NCI-H446 (cell line): ENCODE measurements at regions not wholly inside any gene's neighbourhood (a gene's known extent, or its start where the extent isn't known, plus 50 kb on each side); places are given as distances from the start of the nearest gene placed in this dataset.

Source experiments
- DNase-seq, 2 experiments: peaks; one replicate each; lab custom pipeline; 2025; lab: John Stamatoyannopoulos, UW

DNA sequence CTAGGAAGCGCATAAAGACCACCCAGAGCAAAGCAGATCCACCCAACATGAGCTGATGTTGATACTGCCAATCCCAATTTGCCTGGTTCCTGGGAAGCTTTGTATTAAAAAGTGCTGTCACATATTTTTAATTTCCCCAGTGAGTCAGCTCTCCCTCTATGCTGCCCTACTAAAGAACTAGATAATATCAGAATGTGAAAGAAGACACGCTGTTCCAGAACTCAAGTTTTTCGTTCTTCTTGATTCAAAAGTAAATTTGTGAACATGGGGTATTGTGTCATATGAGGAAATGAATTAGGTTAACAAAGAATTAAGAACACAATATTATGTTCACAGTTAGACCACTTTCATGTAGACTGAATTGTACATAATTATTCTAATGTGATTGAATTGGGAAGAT is 734.2 kb upstream of the ALCAM start:
- DNase-seq = no peak

DNA sequence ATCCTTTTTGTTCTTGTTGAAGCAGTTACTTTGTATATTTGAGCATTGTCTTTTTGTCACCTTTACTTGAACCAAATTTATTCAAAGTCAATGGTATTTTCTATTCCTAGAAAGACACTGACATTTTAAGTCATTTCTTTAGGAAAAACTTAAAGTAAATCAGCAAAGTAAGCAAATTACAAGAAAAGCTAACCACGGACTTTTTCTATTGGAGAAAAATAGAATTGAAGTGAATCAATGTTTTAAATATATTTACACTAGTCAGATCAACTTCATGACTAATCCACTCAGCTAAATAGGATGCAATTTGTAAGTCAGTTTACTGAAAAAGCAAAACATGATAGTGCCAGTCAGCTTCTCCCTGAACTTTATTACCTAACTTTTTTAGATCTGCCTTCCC is 733.8 kb upstream of the ALCAM start:
- no peak for DNase-seq

DNA sequence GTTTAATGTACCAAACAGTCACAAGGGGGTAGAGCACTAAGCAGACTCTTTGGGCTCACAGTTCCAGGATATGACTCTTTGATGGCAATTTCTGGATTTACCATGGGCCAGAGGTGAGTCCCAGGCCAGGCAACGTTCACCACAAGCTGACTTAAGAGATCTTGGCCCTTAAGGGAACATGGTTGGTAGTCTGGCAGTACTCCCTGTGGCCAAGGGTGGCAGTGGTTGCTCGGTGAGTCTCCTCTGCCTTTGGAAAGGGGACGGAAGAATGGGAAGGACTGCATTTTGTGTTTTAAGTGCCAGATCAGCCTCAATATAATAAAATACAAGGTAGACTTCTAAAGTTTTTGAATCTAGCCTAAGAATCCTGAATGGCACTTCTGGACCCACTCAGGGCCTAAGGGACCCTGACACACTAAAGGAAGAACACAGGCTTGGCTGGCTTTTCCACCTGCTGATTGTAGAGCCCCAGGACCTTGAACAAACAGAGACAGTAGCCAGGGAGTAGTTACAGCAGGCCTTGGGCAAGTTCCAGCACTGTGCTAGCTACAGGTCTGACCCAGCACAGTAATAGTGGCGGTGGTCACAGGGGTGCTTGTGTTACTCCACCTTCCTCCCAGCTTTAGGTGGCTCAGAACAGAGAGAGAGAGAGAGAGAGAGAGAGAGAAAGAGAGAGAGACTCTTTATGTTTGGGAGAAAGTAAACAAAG is 730.7 kb upstream of the ALCAM start:
- no peak for DNase-seq

DNA sequence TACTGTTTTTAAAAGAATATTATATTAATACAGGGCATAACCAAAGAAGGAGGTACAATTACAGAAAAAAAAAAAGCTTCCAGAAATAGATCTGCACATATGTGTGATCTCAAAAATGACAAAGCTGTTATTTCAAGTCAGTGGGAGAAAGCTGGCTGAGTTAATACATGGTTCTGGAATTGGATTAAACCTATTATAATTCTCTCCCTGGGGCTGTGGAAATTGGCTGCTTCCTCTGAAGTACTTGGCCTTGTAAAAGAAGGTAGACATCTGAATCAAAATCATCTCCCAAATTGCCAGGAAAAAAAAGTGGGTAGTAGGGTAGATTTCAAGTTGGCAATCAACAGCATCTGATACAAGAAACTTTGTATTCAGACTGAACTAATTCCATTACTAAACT is 723.9 kb upstream of the ALCAM start:
- peak; percentile 21 to 64 for DNase-seq

DNA sequence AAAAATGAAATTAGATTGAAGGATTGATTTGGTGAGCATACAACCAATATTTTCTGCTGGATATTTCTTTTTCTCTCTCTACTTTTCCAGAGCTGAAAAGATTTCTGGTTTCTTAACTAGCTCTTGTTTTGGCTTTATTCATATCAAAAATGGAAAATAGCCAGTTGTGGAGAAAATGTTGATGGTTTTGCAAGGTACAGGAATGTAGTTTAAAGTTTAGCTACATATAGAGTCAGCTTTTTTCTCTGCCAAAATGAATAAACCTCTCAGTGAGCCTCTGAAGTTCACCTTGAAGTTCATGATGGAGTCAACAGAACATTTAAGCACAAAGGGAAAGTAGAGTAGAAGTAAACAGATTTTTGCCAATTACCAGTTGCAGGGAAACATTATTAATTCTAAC is 720.5 kb upstream of the ALCAM start:
- no peak for DNase-seq

DNA sequence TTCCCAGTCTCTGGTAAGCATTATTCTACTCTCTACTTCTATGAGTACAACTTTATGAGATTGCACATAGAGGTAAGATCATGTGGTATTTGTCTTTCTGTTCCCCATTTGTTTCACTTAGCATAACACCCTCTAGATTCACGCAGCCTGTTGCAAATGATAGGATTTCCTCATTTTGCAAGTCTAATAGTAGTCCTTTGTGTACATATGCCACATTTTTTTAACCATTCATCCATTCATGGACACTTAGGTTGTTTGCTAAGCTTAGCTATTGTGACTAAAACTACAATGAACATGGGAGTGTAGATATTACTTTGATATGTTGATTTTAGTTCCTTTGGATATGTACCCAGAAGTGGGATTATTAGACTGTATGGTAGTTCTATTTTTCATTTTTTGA is 717.9 kb upstream of the ALCAM start:
- no peak for DNase-seq

DNA sequence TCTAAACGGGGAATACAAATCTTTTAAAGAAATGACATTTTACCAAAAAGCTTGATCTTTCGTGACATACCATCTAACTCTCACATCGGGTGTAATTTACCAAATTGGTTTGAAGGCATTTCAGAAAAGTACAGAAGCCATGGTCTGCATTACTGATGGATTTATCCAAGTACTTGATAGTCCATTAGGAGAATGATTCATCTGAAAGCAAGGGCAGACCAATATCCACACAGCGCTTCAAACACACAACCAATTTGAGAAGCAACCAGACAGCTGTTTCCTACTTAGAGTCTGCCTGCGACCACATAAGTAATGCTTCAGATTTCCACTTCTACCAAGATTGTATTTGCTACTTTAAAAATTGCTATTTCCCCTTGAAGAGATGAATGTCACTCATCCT is 697.6 kb upstream of the ALCAM start:
- DNase-seq = no peak

DNA sequence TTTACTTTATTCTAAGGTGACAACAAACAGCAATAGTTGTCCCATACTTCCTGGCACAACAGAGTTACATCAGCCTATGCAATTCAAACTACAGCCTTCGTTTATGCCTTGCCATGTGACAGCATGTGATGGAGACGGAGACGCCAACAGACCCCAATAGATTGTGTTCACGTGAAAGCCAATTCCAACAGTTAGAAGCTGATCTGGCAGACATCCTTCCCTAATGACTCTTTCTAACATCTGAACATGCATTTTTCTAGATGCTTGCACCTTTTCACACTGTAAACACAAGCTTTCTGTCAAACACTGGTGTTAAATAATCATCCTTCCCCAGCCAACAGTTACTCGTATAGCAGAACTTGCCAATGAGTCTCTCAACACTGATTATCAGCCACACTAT is 694.4 kb upstream of the ALCAM start:
- DNase-seq = peak in 1 of 2 experiments; percentile 10

DNA sequence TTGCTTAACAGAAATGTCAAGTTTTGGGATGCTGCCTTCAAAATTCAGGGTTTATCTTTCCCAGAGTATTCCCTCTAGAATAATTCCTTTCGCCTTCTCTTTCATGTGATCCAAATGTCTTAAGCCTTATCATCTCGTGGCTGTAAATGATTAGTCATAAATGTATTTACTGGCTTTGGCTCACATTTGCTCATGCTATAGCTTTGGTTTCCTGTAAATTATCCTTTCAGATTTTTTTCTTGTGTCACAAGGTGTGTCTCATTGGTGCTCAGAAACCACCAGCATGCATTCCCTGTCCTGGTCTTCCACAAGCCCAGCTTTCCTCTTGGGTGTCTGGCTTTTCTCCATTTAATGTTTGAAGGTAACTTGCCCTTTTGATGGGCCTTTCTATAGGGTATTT is 692.7 kb upstream of the ALCAM start:
- no peak for DNase-seq

DNA sequence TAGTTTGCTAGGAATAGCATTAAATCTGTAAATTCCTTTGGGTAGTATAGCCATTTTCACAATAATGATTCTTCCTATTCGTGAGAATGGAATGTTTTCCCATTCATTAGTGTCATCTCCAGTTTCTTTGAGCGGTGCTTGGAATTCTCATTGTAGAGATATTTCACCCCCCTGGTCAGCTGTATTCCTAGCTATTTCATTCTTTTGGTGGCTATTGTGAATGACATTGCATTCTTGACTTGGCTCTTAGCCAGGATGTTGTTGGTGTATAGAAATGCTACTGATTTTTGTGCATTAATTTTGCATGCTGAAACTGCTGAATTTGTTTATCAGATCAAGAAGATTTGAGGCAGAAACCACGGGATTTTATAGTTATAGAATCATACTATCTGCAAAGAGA is 690.5 kb upstream of the ALCAM start:
- no peak for DNase-seq

DNA sequence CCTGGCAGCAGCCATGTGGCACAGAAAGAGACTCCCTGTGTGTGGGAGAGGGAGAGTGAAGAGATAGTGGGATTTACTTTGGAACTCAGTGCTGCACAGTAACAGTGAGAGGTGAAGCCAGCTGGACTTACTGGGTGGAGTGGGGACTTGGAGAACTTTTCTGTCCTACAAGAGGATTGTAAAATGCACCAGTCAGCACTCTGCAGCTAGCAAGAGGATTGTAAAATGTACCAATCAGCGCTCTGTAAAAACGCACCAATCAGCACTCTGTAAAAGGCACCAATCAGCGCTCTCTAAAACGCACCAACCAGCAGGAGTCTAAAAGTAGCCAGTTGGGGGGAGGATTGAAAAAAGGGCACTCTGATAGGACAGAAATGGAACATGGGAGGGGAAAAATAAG is 688.8 kb upstream of the ALCAM start:
- no peak for DNase-seq

DNA sequence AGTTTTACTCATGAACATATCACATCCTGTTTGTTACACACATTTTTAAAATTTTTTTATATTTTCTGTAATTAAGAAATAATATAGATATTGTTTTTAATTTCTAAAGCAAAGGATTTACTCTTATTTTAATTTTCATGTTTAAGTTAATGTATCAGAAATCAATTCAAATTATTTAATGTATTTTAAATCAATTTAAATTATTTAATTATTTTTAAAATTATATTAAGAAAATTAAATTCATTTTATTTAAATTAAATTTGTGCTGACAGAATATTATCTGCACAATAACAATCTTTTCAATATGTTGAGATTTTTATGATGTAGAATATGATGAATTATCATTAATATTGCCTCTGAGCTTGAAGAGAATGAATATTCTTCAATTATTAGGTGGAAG is 681.2 kb upstream of the ALCAM start:
- no peak for DNase-seq

DNA sequence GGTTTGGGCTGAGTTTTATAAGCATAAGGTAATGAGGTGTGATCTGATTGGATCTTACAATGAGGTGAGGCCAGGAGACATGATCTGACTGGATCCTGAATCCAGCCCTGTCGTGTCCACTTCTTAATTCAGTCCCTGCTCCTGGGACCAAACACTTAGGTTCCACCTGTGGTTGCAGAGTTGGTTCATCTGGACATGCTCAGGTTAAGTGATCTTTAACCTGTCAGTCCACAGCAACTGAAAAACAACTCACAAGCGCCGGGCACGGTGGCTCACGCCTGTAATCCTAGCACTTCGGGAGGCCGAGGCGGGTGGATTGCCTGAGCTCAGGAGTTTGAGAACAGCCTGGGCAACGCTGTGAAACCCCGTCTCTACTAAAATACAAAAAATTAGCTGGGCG is 679.3 kb upstream of the ALCAM start:
- no peak for DNase-seq

DNA sequence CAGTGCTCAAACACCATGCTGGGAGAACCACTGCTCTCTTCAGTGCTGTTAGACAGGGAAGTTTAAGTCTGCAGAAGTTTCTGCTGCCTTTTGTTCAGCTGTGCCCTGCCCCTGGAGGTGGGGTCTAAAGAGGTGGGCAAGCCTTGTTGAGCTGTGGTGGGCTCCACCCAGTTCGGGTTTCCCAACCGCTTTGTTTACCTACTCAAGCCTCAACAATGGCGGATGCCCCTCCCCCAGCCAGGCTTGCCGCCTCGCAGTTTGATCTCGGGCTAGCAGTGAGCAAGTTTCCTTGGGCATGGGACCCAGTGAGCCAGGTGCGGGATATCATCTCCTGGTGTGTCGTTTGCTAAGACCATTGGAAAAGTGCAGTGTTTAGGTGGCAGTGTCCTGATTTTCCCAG is 670.2 kb upstream of the ALCAM start:
- DNase-seq = no peak

DNA sequence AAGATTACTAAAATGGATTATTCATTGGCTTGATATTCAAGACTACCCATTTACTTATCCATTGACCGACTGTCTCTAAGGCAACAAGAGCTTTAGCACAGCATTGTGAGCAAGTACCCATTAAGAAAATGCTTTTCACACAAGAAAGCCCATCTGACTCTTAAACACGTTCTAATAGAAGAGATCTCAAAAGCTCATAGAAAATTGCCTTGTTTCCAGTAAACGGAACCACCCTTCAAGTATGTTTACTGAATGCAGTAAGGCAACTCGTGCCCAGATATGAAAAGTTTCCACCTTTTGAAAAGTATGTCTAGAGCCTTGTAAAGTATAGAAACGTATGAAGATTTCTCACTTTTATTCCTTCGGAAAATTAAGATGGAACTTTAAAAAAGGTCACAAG is 655.3 kb upstream of the ALCAM start:
- no peak for DNase-seq

DNA sequence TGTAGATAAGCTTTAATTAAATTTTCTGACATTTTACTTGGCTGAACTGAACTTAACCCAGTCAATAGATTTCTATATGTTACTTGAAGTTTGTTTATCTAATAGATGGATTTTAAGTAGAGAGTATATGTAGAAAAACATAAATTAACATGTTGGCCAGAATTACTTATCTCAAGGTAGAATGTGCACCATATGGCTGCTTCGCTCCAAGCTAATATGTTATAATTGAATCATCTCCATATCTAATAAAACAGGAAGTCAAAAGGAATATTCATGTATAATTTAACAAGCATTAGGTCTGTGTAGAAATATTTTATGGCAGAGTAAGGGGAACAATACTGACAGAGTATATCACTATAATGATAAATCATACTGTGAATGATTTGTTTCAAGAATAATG is 650.7 kb upstream of the ALCAM start:
- no peak for DNase-seq

DNA sequence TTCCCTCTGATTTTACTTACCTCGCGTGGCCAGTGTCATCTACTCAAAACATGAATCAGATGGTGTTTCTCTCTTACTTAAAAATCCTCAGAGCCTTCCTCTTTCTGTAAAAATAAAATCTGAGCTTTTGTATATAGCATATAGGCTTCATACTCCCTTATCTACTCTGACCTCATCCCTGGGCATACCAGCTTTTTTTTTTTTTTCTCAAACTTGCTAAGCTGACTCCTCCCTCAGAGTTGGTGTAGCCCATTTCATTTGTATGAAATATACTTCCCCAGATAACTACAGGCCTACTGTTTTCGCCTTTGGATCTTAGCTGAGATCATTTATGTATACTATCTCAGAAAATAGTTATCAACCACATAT is 648.9 kb upstream of the ALCAM start:
- no peak for DNase-seq

DNA sequence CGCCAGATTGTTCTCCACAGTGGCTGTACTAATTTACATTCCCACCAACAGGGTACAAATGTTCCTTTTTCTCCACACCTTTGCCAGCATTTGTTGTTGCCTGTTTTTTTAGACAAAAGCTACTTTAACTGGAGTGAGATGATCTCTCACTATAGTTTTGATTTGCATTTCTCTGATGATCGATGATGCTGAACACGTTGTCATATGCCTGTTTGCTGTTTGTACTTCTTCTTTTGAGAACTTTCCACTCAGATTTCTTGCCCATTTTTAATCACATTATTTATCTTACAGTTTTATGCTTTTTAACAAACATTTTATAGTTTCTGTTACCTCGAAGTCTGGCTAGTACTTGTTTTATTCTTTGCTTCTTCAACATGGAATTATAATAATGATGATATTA is 643.7 kb upstream of the ALCAM start:
- no peak for DNase-seq

DNA sequence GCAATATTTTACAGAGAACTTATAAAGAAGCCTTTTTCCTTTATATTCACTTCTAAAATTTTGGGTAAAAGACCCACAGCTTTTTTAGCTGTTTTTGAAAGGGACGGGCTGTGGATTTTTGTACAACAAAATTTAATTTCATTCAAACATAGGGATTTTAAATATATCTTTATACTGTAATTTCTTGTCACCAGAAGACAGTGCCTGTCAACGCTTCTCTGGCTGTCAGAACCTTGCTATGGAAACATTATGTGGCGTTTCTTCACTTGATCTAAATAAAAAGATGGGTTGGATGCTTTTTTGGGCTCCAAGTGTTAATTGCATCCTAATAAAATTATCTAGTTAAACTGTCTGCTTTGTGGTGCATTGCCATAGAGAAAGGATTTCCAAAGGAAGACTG is 635.6 kb upstream of the ALCAM start:
- DNase-seq = no peak

DNA sequence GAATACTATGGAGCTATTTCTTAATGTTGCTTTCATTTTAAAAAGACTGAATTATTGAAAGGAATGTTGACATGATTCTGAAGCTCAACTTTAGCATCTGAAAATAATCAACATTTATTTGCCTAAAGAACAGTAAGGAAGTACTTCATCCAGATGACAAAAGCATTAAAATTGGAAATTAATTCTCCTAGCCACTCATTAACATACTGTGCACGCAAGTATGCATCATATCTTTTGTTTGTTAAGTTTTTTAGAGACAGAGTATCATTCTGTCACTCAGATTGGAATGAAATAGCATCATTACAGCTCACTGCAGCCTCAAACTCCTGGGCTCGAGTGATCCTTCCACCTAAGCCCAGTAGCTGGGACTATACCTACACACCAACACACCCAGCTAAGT is 632.1 kb upstream of the ALCAM start:
- DNase-seq = no peak

DNA sequence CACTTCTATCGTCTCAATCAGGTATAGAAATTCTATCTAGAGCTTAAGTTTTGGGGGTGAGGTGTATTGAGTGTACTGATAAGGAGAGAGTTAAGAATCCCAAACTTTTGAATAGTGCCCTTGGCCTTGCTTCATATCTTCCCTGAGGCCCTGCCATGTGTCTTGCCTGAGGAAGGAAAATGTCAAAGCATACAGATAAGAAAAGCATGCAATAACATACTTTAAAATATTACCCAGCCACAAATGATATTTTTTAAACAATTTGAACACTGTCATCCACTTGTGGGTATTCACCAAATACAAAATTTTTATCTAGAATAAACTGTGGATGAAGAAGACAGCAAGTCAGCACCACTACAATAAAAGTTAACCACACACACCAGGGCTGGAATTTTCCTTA is 631.0 kb upstream of the ALCAM start:
- no peak for DNase-seq

DNA sequence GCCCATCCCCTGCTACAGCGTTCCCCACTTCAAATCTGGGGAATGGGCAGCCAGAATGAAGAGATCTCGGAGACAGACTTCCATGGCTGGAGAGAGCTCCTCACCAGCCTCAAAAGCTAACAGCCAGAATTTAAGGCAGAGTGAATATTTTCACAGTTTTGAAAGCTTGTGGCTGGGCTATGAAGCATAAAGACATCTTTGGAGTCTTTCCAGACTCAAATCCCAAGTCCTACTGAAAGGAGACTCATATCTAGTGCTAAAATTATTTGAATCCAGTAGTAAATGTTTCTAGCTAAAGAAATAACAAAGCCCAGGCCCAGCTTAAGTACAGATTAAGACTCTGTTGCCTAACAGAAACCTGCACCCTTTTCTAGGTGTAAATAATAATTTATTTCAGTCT is 628.4 kb upstream of the ALCAM start:
- DNase-seq = peak in 1 of 2 experiments; percentile 39

DNA sequence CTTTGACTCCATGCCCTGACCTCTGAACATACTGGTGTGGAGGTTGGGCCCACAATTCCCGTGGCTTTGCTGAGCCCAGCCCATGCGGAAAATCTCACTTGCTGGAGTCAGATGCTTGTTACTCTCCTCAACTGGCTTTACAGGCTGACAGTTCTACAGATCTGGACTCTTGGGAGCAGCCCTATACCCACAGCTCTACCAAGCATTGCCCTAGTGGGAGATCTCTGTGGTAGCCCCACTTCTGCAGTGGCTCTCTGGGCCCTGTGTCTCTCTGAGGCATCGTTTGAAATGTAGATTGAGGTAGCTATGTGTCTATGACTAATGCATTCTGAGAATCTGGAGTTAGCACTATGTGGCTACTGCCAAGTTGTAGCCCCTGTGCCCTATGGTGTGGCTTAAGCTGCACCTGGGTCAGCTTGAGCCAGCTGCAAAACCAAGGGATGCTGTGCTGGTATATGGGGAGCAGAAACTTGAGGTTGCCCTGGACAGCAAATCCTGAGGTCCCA is 625.8 kb upstream of the ALCAM start:
- no peak for DNase-seq

DNA sequence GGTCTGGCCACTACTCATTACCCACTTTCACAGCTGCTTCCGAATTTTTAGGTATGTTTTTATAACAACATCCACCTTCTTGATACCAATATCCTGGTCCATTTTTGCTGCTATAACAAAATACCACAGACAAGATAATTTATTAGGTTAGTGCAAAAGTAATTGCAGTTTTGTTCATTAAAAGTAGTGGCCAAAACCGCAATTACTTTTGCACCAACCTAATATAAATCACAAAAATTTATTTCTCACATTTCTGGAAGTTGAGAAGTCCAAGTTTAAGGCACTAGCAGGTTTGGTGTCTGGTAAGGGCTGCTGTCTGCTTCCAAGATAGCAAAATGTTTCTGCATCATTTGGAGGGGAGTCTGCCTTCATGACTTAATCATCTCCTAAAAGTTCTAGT is 624.7 kb upstream of the ALCAM start:
- DNase-seq = no peak

DNA sequence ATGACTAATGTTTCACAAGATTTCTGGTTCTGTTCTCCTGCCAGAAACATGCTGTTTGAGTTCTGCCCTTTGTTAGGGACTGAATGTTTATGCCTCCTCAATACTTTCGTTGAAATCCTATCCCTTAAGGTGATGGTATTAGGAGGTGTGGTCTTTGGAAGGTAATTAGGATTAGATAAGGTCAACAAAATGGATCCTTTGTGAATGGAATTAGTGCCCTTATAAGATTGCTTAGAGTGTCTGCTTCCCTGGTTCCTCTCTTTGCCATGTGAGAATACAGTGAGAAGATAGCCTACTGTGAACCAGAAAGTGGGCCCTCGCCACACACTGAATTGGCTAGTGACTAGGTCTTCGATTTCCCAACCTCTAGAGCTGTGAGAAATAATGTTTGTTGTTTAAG is 621.4 kb upstream of the ALCAM start:
- DNase-seq = no peak
